NB4 (cell line): ENCODE measurements at regions not wholly inside any gene's neighbourhood (a gene's known extent, or its start where the extent isn't known, plus 50 kb on each side); places are given as distances from the start of the nearest gene placed in this dataset.

Source experiments
- DNase-seq: peaks from one replicate; pipeline ENCODE4 v3.0.0; 2010; ENCODE audit warnings: low read depth
- H3K4me3 ChIP-seq: one replicate; pipeline ENCODE4 v1.5.1; 2011; ENCODE audit warnings: mild to moderate bottlenecking, low read depth, low read length, moderate library complexity
- CTCF ChIP-seq: IDR thresholded peaks from one replicate; pipeline ENCODE4 v1.5.1; 2012; ENCODE audit warnings: low read depth, low read length
- MAX ChIP-seq: IDR thresholded peaks from 2 replicates; pipeline ENCODE4 v1.6.1; 2011; ENCODE audit warnings: low read depth, low read length
- MYC ChIP-seq: IDR thresholded peaks from 2 replicates; pipeline ENCODE4 v1.6.1; 2011; ENCODE audit warnings: low read depth, low read length
- POLR2A ChIP-seq: IDR thresholded peaks from 2 replicates; pipeline ENCODE4 v1.6.1; 2011; ENCODE audit warnings: mild to moderate bottlenecking; ENCODE audit not compliant: insufficient read length; ENCODE audit errors: extremely low read depth

- H3K4me3 ChIP-seq = no peak overlapping the region
- TF ChIP-seq POLR2A (no peak), MAX (no peak), MYC (no peak), CTCF (no peak)
- DNase-seq = no peak
These were observed 108.5 kb upstream of the NXT1 start for GRCh38 chr20:23242104-23242503.

- H3K4me3 ChIP-seq = no peak overlapping the region
- no peak for TF ChIP-seq MYC
- TF ChIP-seq CTCF = no peak
- no peak for TF ChIP-seq MAX
- TF ChIP-seq POLR2A = no peak
- no peak for DNase-seq
These were observed 109.2 kb upstream of the NXT1 start for GRCh38 chr20:23241416-23241815.

GRCh38 chr20:23240519-23240918, 110.1 kb upstream of the NXT1 start:
- DNase-seq = no peak
- no peak overlapping the region for H3K4me3 ChIP-seq

GRCh38 chr20:23237201-23237600, 113.4 kb upstream of the NXT1 start:
- no peak overlapping the region for H3K4me3 ChIP-seq
- no peak for DNase-seq
- TF ChIP-seq CTCF (no peak), MYC (no peak), POLR2A (no peak), MAX (no peak)

More at GRCh38 chr20:23240519-23240918, 110.1 kb upstream of the NXT1 start:
- TF ChIP-seq POLR2A = no peak
- TF ChIP-seq MYC = no peak
- no peak for TF ChIP-seq MAX
- no peak for TF ChIP-seq CTCF

- H3K4me3 ChIP-seq = no peak overlapping the region
- TF ChIP-seq CTCF (peak; percentile 94), MAX (no peak)
- peak; percentile 86 for DNase-seq
These were observed 115.2 kb upstream of the NXT1 start for GRCh38 chr20:23235173-23236027.
